NB4 (cell line): ENCODE measurements at regions not wholly inside any gene's neighbourhood (a gene's known extent, or its start where the extent isn't known, plus 50 kb on each side); places are given as distances from the start of the nearest gene placed in this dataset.

Experiments used
- CTCF ChIP-seq: IDR thresholded peaks from one replicate; pipeline ENCODE4 v1.5.1; 2012; ENCODE audit warnings: low read depth, low read length
- MAX ChIP-seq: IDR thresholded peaks from 2 replicates; pipeline ENCODE4 v1.6.1; 2011; ENCODE audit warnings: low read depth, low read length
- POLR2A ChIP-seq: IDR thresholded peaks from 2 replicates; pipeline ENCODE4 v1.6.1; 2011; ENCODE audit warnings: mild to moderate bottlenecking; ENCODE audit not compliant: insufficient read length; ENCODE audit errors: extremely low read depth

GRCh38 chr3:102200126-102200525, 234.7 kb upstream of the ZPLD1 start:
- no peak for TF ChIP-seq CTCF
- no peak for TF ChIP-seq POLR2A
- TF ChIP-seq MAX: no peak
